PC-3 (cell line): ENCODE measurements at regions not wholly inside any gene's neighbourhood (a gene's known extent, or its start where the extent isn't known, plus 50 kb on each side); places are given as distances from the start of the nearest gene placed in this dataset.
A peak's percentile ranks its signal among the peaks of the same experiment; 100 is the strongest.

Experiments
- ATAC-seq: fragments of 200-7000 bp; cut with Tn5 transposase; 2 replicates; pipeline ENCODE4 v1.9.1; 2020; ENCODE audit warnings: mild to moderate bottlenecking, moderate library complexity
- BruUV-seq: library from RNA; stranded (reverse); fragments of 400-500 nt; replicated peaks from 2 replicates; lab custom pipeline; 2021; lab: Mats Ljungman, UMichigan
- CTCF ChIA-PET: fragments of 300-600 bp; sonication (Branson Sonifier 250); formaldehyde crosslinking; loops from one replicate; lab custom pipeline; 2022; ENCODE audit warnings: antibody characterized with exemption; lab: Charles Lee
- POLR2A ChIA-PET: fragments of 300-600 bp; sonication (Branson Sonifier 250); formaldehyde crosslinking; loops from one replicate; lab custom pipeline; 2022; ENCODE audit warnings: antibody characterized with exemption; ENCODE audit not compliant: unreplicated experiment; lab: Charles Lee
- DNase-seq: peaks from one replicate; pipeline ENCODE4 v3.0.0-alpha.2; 2015
- H2AFZ ChIP-seq: fragments of 300-600 bp; sonication (generic); 2 replicates; pipeline ENCODE4 v1.6.0; 2016; ENCODE audit warnings: antibody characterized with exemption, low read length
- H3F3A ChIP-seq: fragments of 300-600 bp; sonication (generic); one replicate; pipeline ENCODE4 v1.6.0; 2017; ENCODE audit warnings: antibody characterized with exemption, low read length, control low read depth, mild to moderate bottlenecking; ENCODE audit not compliant: unreplicated experiment
- H3K27ac ChIP-seq: fragments of 300-600 bp; sonication (generic); 2 replicates; pipeline ENCODE4 v1.5.1; 2016; ENCODE audit warnings: mild to moderate bottlenecking, low read length
- H3K27me3 ChIP-seq: fragments of 300-600 bp; sonication (generic); 2 replicates; pipeline ENCODE4 v1.6.1; 2016; ENCODE audit warnings: low read length, mixed read lengths
- H3K36me3 ChIP-seq: fragments of 300-600 bp; sonication (generic); 2 replicates; pipeline ENCODE4 v1.6.1; 2016; ENCODE audit warnings: low read depth, mixed run types, low read length, mixed read lengths
- H3K4me1 ChIP-seq: fragments of 300-600 bp; sonication (generic); 2 replicates; pipeline ENCODE4 v1.5.1; 2016; ENCODE audit warnings: low read length; ENCODE audit not compliant: insufficient read depth
- H3K4me2 ChIP-seq: fragments of 300-600 bp; sonication (generic); 2 replicates; pipeline ENCODE4 v1.6.0; 2016; ENCODE audit warnings: low read length
- H3K4me3 ChIP-seq: fragments of 300-600 bp; sonication (generic); 2 replicates; pipeline ENCODE4 v1.5.1; 2016; ENCODE audit warnings: mild to moderate bottlenecking, low read length, mixed read lengths
- H3K79me2 ChIP-seq: fragments of 300-600 bp; sonication (generic); 2 replicates; pipeline ENCODE4 v1.6.1; 2017; ENCODE audit warnings: low read length, mixed read lengths
- H3K9ac ChIP-seq: fragments of 300-600 bp; sonication (generic); 2 replicates; pipeline ENCODE4 v1.6.0; 2016; ENCODE audit warnings: mild to moderate bottlenecking, low read length
- H3K9me2 ChIP-seq: fragments of 300-600 bp; sonication (generic); replicated peaks from 2 replicates; pipeline ENCODE4 v1.6.1; 2016; ENCODE audit warnings: mixed run types, low read length, mixed read lengths
- H3K9me3 ChIP-seq: fragments of 300-600 bp; sonication (generic); 2 replicates; pipeline ENCODE4 v1.6.1; 2016; ENCODE audit warnings: low read length, mixed read lengths
- H4K20me1 ChIP-seq: fragments of 300-600 bp; sonication (generic); 2 replicates; pipeline ENCODE4 v1.6.1; 2016; ENCODE audit warnings: low read length, mixed read lengths
- EZH2 ChIP-seq: fragments of 300-600 bp; sonication (generic); IDR thresholded peaks from one replicate; pipeline ENCODE4 v1.6.1; 2017; ENCODE audit warnings: antibody characterized with exemption, mild to moderate bottlenecking, low read length; ENCODE audit not compliant: unreplicated experiment
- EZH2phosphoT487 ChIP-seq: fragments of 300-600 bp; sonication (generic); IDR thresholded peaks from 2 replicates; pipeline ENCODE4 v1.6.1; 2018; ENCODE audit warnings: mild to moderate bottlenecking, antibody characterized with exemption, low read length, borderline replicate concordance
- intact Hi-C: fragments of 100-400 bp; cut with micrococcal nuclease; formaldehyde crosslinking; loops from 2 replicates; pipeline ENCODE4 v1.9.0; 2023
- TF ChIP-seq, protein P1 (sequence below): fragments of 300-600 bp; sonication (generic); conservative IDR thresholded peaks from 2 replicates; pipeline ENCODE4 v1.5.1; 2017; ENCODE audit warnings: antibody characterized with exemption, low read depth, mild to moderate bottlenecking, low read length

GRCh38 chr16:75789237-75789636, 62.9 kb upstream of the CPHXL start:
- H3K4me3 ChIP-seq, result no peak overlapping the region

GRCh38 chr16:75792771-75793492, 66.6 kb upstream of the CPHXL start:
- H3K36me3 ChIP-seq, result no peaks in the 10 kb centered on the region
- no peak overlapping the region for H3K4me2 ChIP-seq
- DNase-seq (peak; percentile 7), ATAC-seq (no peak)
- no peak overlapping the region for H3K4me3 ChIP-seq
- TF ChIP-seq, protein P1, sequence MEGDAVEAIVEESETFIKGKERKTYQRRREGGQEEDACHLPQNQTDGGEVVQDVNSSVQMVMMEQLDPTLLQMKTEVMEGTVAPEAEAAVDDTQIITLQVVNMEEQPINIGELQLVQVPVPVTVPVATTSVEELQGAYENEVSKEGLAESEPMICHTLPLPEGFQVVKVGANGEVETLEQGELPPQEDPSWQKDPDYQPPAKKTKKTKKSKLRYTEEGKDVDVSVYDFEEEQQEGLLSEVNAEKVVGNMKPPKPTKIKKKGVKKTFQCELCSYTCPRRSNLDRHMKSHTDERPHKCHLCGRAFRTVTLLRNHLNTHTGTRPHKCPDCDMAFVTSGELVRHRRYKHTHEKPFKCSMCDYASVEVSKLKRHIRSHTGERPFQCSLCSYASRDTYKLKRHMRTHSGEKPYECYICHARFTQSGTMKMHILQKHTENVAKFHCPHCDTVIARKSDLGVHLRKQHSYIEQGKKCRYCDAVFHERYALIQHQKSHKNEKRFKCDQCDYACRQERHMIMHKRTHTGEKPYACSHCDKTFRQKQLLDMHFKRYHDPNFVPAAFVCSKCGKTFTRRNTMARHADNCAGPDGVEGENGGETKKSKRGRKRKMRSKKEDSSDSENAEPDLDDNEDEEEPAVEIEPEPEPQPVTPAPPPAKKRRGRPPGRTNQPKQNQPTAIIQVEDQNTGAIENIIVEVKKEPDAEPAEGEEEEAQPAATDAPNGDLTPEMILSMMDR, result no peak
- TF ChIP-seq EZH2 (no peak), EZH2phosphoT487 (no peak)
- no peak overlapping the region for H3K9ac ChIP-seq
- no peaks in the 10 kb centered on the region for H3F3A ChIP-seq
- no peak overlapping the region for H2AFZ ChIP-seq
- no peak overlapping the region for H3K27ac ChIP-seq
- BruUV-seq, result no TSS peak
- POLR2A ChIA-PET, result no interaction called here
- CTCF ChIA-PET, result no interaction called here
- intact Hi-C loops, result no loop called here
- 0 out of 2 replicates have a peak, but pooled peaks cover 5% of the 10 kb centered on the region for H3K27me3 ChIP-seq
- no peaks in the 10 kb centered on the region for H4K20me1 ChIP-seq
- H3K79me2 ChIP-seq, result no peaks in the 10 kb centered on the region
- no peaks in the 10 kb centered on the region for H3K9me3 ChIP-seq
- H3K4me1 ChIP-seq, result no peaks in the 10 kb centered on the region
- H3K9me2 ChIP-seq, result no peaks in the 10 kb centered on the region

More at GRCh38 chr16:75789237-75789636, 62.9 kb upstream of the CPHXL start:
- Histone ChIP-seq H3K27me3 (0 out of 2 replicates have a peak, but pooled peaks cover 5% of the 10 kb centered on the region), H3K4me1 (no peaks in the 10 kb centered on the region), H3K9me3 (no peaks in the 10 kb centered on the region), H3K36me3 (no peaks in the 10 kb centered on the region), H3F3A (no peaks in the 10 kb centered on the region), H3K4me2 (no peak overlapping the region), H3K79me2 (no peaks in the 10 kb centered on the region), H2AFZ (no peak overlapping the region), H4K20me1 (no peaks in the 10 kb centered on the region), H3K9me2 (no peaks in the 10 kb centered on the region), H3K27ac (no peak overlapping the region), H3K9ac (no peak overlapping the region)
- intact Hi-C loops, result loop anchor here (1.0 to 10.0 kb wide), 3 partner anchors 864 to 1382 kb away; no protein-coding TSS in a partner anchor
- no TSS peak for BruUV-seq
- ATAC-seq (peak; percentile 50; the same call in 1 of the 2 replicates), DNase-seq (peak; percentile 67)
- TF ChIP-seq, protein P1, result peak; percentile 84
- TF ChIP-seq EZH2, result no peak
- ChIA-PET POLR2A (no interaction called here), CTCF (no interaction called here)

DNA sequence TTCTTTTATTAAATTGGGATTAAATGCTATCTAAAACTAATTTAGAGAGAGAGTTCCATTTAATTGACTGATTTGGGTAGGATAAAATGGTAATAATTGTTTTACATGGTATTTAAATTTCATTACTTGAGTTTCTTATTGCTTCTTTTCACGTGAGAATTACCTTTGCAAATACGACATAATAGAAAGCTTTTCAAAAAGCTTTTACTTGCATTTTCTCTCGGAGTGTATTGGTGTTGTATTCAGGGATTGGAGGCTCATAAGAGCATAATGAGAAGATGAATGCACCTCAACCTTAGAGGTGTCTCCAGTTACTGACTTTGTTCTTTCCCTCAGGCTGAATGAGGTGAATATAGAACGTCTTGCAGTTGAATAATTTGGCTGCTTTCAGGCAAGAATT, 67.4 kb upstream of the CPHXL start:
- H3K9me3 ChIP-seq, result no peaks in the 10 kb centered on the region
- no peaks in the 10 kb centered on the region for H3K36me3 ChIP-seq
- no peak for TF ChIP-seq EZH2phosphoT487
- TF ChIP-seq, protein P1, result no peak
- no peak for TF ChIP-seq EZH2
- no peak overlapping the region for H2AFZ ChIP-seq
- no peak overlapping the region for H3K9ac ChIP-seq
- 0 out of 2 replicates have a peak, but pooled peaks cover 5% of the 10 kb centered on the region for H3K27me3 ChIP-seq
- no peak overlapping the region for H3K4me2 ChIP-seq
- H4K20me1 ChIP-seq, result no peaks in the 10 kb centered on the region
- no peaks in the 10 kb centered on the region for H3K79me2 ChIP-seq
- no peak overlapping the region for H3K27ac ChIP-seq
- H3F3A ChIP-seq, result no peaks in the 10 kb centered on the region
- H3K9me2 ChIP-seq, result no peaks in the 10 kb centered on the region
- ATAC-seq, result no peak
- no peak overlapping the region for H3K4me3 ChIP-seq
- H3K4me1 ChIP-seq, result no peaks in the 10 kb centered on the region
- intact Hi-C loops, result no loop called here
- no peak for DNase-seq
- ChIA-PET CTCF (no interaction called here), POLR2A (no interaction called here)
- no TSS peak for BruUV-seq
